Activated T-cell treated with anti-CD3 and anti-CD28 coated beads, Interleukin-2, amount 50 U/mL, for 48 hours (primary cell): ENCODE measurements at regions not wholly inside any gene's neighbourhood (a gene's known extent, or its start where the extent isn't known, plus 50 kb on each side); places are given as distances from the start of the nearest gene placed in this dataset.

Experiments
- DNase-seq, 2 experiments: peaks; one replicate each; pipeline ENCODE4 v3.0.0-alpha.2; 2020

- peak; percentile 61 to 69 for DNase-seq
Measured at GRCh38 chr16:6643080-6643686, 689.5 kb upstream of the RBFOX1 start.

- DNase-seq = no peak
Measured at GRCh38 chr16:6642271-6642670, 690.4 kb upstream of the RBFOX1 start.

GRCh38 chr16:6641091-6641490 lies 691.6 kb upstream of the RBFOX1 start:
- no peak for DNase-seq

- DNase-seq = no peak
Measured at GRCh38 chr16:6636457-6636856, 696.2 kb upstream of the RBFOX1 start.

- no peak for DNase-seq
Measured at GRCh38 chr16:6634151-6634550, 698.5 kb upstream of the RBFOX1 start.

GRCh38 chr16:6633456-6633855 lies 699.2 kb upstream of the RBFOX1 start:
- DNase-seq = no peak

- no peak for DNase-seq
Measured at GRCh38 chr16:6629110-6629509, 703.5 kb upstream of the RBFOX1 start.

GRCh38 chr16:6625606-6626005 lies 707.0 kb upstream of the RBFOX1 start:
- DNase-seq = no peak

GRCh38 chr16:6618874-6619273 lies 713.8 kb upstream of the RBFOX1 start:
- no peak for DNase-seq

- no peak for DNase-seq
Measured at GRCh38 chr16:6616746-6617145, 715.9 kb upstream of the RBFOX1 start.

- DNase-seq = no peak
Measured at GRCh38 chr16:6615636-6616035, 717.0 kb upstream of the RBFOX1 start.

GRCh38 chr16:6611535-6611934 lies 721.1 kb upstream of the RBFOX1 start:
- DNase-seq = no peak

- DNase-seq = no peak
Measured at GRCh38 chr16:6605490-6605889, 727.2 kb upstream of the RBFOX1 start.

GRCh38 chr16:6603780-6604325 lies 728.8 kb upstream of the RBFOX1 start:
- DNase-seq = no peak

GRCh38 chr16:6602405-6602804 lies 730.2 kb upstream of the RBFOX1 start:
- no peak for DNase-seq

- no peak for DNase-seq
Measured at GRCh38 chr16:6600167-6600566, 732.5 kb upstream of the RBFOX1 start.

GRCh38 chr16:6593799-6594198 lies 738.8 kb upstream of the RBFOX1 start:
- DNase-seq = no peak

GRCh38 chr16:6576606-6577005 lies 756.0 kb upstream of the RBFOX1 start:
- no peak for DNase-seq

GRCh38 chr16:6576113-6576512 lies 756.5 kb upstream of the RBFOX1 start:
- no peak for DNase-seq

- no peak for DNase-seq
Measured at GRCh38 chr16:6574146-6574545, 758.5 kb upstream of the RBFOX1 start.

- DNase-seq = no peak
Measured at GRCh38 chr16:6573577-6573976, 759.1 kb upstream of the RBFOX1 start.

GRCh38 chr16:6571044-6571443 lies 761.6 kb upstream of the RBFOX1 start:
- DNase-seq = no peak

GRCh38 chr16:6570530-6570929 lies 762.1 kb upstream of the RBFOX1 start:
- no peak for DNase-seq

- DNase-seq = no peak
Measured at GRCh38 chr16:6562986-6563385, 769.7 kb upstream of the RBFOX1 start.
